GM19455 (cell line): ENCODE measurements at regions not wholly inside any gene's neighbourhood (a gene's known extent, or its start where the extent isn't known, plus 50 kb on each side); places are given as distances from the start of the nearest gene placed in this dataset.

Source experiments
- ATAC-seq: cut with Tn5 transposase; IDR thresholded peaks from one replicate; pipeline ENCODE4 v1.9.1; 2021; ENCODE audit not compliant: unreplicated experiment

- no peak for ATAC-seq
Observed at GRCh38 chr1:218670875-218671274, 325.7 kb downstream of the TGFB2 start.

GRCh38 chr1:218671573-218671972 lies 326.4 kb downstream of the TGFB2 start:
- ATAC-seq = no peak

DNA sequence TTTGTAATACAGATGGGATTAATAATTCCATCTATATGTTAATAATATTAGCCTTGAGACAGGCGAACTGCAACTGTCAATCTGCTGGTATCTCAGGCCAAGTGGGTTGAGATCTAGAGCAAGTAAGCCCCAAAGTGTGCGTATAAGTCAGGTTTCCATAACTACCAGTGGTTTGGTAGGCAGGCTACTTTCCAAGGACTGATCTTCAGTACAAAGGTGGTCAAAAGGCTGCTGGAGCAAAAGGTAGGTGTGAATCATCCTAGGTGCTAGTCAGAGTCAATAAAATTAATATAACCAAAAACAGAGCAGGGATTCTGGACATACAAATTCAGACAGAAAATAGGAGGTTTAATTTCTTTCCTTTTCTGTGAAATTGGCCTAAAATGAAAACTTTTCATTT lies 328.0 kb downstream of the TGFB2 start:
- ATAC-seq = no peak

DNA sequence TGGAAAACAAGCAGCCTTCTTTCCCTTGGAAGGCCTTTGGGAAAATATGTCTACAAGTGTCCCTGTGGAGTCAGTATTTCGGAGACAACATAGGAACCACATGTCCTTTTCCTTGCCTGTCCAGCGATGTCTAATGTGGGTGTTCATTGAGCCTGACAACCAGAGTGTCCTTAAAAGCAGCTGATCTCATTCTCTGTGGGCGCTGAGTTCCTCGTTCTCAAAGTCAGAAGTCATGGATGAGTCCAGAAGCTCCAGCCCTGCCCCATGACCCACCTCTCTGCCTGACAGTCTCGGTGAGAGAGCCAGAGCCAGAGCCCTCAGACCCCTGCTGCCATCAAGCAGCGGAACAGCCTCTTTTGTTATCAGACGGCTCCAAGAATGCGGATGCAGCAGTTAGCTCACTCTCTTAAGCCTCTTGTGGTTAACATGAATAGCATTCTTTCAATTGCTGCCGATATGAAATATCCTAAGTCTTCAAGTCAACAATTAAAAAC lies 329.2 kb downstream of the TGFB2 start:
- no peak for ATAC-seq

DNA sequence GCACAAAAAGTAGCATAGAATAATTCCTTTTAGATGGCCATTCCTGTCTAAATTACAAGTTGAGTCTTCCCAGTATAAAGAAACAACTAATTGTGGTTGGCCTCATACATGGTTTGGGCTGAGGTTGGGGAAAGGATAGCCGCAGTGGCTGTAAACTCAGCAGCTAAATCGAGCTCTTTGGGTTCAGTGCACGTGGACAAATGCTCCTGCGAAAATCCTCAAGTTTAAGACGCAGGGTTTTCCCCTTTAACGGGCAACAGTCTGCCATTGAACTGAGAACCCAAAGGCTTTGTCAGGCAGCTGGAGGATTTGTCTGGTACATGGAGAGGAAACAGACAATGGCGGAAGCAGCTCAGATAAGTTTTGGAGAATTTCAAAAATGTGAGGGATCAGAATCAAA lies 331.9 kb downstream of the TGFB2 start:
- no peak for ATAC-seq

- no peak for ATAC-seq
Observed at GRCh38 chr1:218679391-218679790, 334.3 kb downstream of the TGFB2 start.

GRCh38 chr1:218679988-218680748 lies 335.0 kb downstream of the TGFB2 start:
- ATAC-seq = no peak

DNA sequence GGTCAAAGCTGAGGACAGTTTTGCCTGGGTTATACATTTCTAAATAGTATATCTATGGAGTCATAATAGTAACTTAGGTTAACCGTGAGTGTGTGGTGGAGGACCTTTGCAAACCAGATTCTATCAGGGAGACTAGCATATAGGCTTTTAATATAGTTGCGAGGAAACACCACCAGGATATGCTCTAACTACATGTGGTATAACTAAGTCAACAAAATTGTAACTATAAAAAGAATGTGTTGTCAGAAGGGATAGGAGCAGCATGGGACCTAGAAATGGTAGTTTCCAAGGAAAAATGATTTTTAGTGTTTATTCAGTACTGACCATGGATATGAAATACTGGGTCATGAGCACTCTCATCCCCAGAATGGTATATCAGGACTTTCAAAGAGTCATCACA lies 338.1 kb downstream of the TGFB2 start:
- no peak for ATAC-seq

DNA sequence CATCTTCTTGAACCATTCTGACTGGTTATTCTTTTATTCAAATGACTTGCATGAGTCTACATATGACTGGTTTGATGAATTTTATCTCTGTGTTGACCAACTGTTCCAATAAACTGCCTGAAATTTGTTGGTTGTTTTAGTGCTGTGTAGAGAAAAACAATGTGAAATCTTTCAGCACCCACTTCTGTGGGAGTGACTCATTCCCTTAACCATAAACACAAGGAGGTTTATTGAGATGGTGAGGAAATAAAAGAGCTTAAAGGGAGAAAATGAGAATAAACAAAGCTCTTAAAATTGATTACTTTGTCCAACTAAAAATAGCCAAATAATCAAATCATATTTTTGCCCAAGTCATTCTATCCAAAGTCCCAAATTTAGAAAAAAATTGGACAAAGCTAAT lies 341.1 kb downstream of the TGFB2 start:
- ATAC-seq = no peak

GRCh38 chr1:218686761-218687160 lies 341.6 kb downstream of the TGFB2 start:
- no peak for ATAC-seq

DNA sequence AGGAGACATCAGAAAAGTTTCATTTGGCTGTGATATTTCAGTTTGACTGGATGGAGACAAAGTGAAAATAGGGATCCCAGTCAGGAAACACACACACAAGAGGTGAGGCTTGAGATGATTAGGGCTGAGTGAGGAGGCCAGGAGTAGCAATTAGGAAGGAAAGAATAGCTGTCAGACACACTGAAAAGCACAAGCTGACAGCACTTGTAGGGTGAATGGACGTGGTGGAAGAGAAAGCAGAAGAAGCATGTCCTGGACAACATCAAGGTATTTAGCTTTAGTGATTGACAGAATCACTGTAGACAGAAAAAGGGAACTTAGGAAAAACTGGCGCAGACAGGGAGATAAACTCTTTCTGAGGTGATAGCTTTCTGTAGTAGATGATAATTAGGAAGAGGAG lies 347.7 kb downstream of the TGFB2 start:
- ATAC-seq = no peak

- ATAC-seq = no peak
Observed at GRCh38 chr1:218693599-218693998, 348.5 kb downstream of the TGFB2 start.

DNA sequence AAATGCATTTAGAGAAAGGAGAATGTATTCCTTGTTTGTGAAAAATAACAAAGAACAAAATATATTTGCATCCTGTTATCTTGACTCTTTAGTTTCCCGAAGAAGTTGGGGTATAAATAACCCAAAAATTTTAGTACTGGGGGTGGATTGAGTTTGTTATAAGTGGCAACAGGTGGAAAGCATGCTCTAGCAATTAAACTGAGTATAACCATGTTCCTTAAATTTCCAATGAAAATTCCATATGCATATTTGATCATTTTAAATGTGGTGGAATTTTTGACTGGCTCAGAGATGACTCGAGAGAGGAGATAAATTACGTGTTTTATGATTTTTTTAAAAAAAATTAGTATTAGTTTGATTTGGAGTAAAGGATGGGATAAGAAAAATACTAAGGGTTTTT lies 348.9 kb downstream of the TGFB2 start:
- ATAC-seq = no peak

DNA sequence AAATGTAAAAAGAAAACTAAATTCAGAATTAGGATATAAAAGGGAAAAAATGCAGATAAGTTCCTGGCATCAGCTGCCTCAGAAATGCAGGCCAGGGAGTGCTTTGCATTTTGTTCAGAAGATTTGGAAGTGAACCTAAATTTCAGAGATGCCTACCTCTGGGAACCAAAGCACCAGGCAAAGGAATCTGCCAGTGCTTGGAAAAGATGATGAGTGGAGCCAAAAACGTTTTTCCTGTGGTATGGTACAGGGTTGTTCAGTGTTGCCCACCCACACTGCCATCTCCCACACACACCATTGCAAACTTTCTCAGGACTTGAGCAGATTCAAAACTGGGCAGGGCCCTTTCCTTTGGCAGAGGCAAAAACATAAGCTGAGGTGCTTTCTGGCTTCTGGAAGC lies 349.5 kb downstream of the TGFB2 start:
- ATAC-seq = no peak

GRCh38 chr1:218695525-218695924 lies 350.4 kb downstream of the TGFB2 start:
- ATAC-seq = no peak

DNA sequence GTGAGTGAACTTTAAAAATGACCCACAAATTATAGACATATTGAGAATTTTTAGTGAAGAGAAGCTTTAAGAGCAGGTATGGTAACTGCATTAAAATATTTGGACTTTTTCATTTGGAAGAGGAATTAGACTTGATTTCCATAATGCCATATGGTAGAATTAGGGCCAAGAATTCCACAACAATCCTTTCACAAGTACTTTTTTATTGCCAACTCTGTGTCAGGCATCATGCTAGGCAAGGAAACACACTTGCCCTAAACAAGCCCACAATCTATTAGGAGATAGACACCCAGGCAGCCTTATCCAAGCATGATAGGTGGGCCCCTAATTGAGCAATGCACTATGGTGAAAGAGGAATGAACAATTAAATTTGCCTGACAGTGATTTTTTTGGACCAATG lies 353.0 kb downstream of the TGFB2 start:
- no peak for ATAC-seq

DNA sequence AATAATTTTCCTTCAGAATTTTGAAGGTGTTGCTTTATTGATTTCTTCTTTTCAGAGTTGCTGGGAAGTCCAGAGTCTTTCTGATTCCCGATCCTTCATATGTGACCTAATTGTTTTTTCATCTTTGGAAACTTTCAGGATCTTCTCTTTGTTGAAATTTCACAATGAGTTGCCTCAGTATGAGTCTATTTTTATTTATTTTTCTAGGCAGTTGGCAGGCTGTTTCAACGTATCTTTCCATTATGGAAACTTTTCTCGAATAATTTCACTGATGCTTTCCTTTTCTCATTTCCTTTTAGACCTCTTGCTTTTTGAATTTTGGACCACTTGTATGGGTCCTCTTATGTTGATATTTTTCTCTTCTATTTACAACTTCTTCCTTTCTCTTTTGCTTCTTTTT lies 354.3 kb downstream of the TGFB2 start:
- ATAC-seq = no peak

GRCh38 chr1:218699865-218700264 lies 354.7 kb downstream of the TGFB2 start:
- no peak for ATAC-seq

GRCh38 chr1:218700666-218701065 lies 355.5 kb downstream of the TGFB2 start:
- no peak for ATAC-seq

- no peak for ATAC-seq
Observed at GRCh38 chr1:218701131-218701530, 356.0 kb downstream of the TGFB2 start.

DNA sequence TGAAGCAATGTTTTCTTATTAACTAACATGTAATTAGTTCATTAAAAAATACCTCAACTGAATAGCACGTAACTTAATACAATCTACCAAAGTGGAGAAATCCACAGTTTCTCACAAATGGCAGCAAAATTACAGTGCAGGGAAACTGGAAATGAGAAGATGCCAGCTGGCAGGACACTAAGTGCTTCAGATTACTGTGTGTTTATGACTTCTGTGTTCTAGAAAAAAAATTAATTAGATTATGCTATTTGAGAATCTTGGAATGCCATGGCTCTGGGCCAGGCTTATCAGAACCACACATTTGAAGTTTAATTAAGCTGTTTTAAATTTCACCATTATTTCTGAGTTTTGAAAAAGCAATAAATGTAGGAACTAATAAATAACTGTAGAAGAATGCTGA lies 357.6 kb downstream of the TGFB2 start:
- ATAC-seq = no peak

DNA sequence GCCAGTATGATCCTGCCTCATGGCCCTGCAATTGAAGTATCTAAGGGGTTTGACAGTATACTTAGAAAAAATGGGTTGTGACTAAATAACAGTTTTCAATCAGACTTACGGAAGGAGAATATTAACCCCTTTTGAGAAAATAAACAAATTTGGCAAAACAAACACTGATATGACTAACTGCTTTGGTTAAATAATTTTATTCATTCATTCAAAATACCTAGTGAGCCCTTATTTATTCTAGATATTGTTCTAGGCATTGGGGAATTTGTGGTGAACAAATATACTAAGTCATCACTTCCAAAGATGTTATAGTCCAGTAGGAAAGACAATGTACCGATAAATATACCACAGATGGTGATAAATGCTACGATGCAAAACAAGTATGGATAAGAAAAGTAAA lies 358.7 kb downstream of the TGFB2 start:
- ATAC-seq = no peak

DNA sequence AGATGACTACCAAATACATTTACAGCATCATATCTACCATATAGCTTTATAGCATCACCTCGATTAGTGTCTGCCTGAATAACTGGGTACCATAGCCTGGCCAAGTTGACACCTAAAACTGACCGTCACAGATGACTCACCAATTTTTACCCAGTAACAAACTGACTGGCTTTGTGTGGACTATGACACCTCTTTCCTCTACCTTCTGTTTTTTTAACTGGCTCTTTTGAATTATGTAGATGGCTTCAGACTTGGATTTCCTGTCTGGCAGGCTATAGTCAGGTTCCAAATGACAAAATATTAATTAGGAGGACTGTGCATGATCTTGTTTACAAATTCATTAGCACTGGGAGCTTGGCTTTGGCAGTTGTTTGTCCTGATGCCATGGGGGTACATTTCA lies 360.3 kb downstream of the TGFB2 start:
- ATAC-seq = no peak
